Stimulated activated CD8-positive, alpha-beta memory T cell treated with anti-CD3 and anti-CD28 coated beads, Interleukin-4, amount 100 ng/mL, for 48 hours (primary cell): ENCODE measurements at regions not wholly inside any gene's neighbourhood (a gene's known extent, or its start where the extent isn't known, plus 50 kb on each side); places are given as distances from the start of the nearest gene placed in this dataset.

ENCODE experiments used
- DNase-seq: peaks from one replicate; pipeline ENCODE4 v3.0.0-alpha.2; 2020

GRCh38 chr13:81722456-81722855 is 1381.5 kb upstream of the SPRY2 start:
- DNase-seq = no peak

DNA sequence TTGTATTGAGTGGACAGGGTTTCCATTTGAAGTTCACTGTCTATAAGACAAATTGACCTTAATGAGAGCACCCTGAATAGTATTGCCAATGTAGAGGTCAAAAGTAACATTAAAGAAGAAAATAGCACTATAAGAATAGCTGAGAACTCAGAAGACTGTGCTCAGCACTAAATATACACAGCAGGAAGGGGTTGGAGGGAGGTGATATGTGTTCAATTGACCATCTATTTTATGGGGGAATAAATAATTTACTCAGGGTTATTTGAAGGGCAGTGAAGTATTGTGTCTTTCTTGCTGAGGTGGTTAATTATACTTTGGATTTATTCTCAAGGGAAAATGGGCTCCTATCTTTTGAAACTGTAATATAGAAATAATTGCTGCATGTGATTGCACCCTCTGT is 1380.5 kb upstream of the SPRY2 start:
- no peak for DNase-seq

- no peak for DNase-seq
Measured at GRCh38 chr13:81714513-81714912, 1373.6 kb upstream of the SPRY2 start.

DNA sequence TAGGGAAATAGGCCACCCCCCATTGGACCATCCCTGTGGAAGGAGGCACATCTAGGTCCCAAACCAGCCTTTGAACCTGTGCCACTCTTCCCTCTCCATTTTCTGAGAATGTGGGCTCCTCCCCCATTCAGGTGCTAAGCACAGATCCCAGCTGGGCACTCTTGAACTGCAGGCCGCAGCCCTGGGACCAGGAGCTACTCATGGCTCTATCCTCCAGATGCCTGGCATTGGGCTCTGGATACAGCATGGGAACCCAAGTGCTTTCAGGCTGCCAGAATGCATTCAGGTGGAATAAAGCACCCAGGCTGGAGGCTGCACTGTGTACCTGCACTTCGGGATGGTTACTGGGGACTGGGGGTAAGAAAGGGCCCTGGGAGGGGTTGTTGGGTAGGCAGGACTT is 1372.3 kb upstream of the SPRY2 start:
- no peak for DNase-seq

DNA sequence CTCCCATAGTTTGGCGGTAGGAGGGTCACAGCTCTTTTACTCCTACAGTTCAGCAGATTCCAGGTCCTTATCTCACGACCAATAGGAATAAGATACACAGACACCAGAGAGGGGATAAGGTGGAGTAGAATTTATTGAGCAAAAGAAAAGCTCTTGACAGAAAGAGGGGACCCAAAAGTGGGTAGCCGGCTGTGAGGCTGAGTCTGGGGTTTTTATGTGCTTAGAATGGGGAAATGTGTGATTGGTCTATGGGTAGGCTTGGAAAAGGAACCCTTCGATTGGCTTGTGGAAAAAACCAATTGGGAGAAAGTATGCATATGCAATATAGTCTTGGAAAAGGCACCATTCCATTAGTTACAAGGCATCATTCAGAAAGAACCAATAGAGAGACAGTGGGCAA is 1356.9 kb upstream of the SPRY2 start:
- DNase-seq = no peak

DNA sequence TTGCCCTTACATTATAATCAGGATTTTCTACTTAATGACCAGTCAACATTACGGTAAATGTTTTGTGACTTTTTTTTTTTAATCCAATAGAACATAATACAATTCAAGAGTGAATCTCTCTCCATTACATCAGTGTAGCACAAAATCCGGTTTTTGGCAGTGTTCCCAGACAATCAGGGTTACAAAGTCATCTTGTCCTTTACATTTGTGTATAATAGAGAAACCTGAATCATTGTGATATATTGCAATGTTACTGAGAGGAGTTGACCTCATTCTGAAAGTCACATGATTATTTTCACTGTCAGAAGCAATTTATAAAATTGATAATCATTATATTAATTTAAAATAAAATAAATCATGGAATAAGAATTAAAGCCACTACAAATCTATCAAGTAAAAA is 1346.0 kb upstream of the SPRY2 start:
- DNase-seq = no peak

DNA sequence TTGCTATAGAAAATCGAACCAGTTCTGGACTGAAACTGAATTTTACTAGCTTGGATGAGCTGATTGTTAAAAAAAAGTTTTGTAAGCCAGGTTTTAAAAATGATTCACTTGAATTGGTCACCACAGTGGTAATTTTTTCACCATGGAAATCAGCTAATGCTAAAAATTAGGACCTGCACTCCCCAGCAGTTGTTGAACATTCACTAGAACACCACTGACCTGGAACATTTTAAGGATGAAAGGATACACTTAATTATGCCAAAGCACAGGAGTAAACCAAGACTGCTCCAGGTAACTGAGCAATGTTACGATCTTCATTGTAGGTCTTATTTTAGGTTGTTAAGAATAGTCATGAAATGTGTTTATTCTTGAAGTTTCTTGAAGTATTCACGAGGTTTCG is 1342.6 kb upstream of the SPRY2 start:
- DNase-seq = no peak

DNA sequence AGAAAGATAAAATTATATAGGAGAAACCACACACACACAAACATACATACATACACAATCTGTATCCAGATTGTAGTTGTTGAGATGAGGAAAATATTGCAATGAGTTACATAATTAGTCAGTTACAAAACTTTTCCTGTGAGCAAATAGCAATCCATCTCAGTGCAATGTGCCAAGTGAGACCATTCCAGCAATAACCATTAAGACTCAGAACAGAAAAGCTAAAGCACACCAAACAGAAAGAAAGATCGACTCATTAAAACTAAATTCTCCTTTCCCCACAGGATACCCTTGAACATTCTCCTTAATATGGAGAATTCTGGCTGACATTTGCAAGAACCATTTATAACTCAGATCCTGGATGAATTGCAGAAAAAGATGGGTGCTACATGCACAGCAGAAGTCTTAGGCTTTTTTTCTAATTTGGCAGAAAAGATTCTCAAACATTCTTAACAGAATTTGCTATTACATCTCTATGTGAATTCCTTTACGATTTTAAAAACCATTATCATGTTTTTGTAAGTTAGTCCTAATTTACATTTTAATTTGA is 1341.2 kb upstream of the SPRY2 start:
- no peak for DNase-seq

DNA sequence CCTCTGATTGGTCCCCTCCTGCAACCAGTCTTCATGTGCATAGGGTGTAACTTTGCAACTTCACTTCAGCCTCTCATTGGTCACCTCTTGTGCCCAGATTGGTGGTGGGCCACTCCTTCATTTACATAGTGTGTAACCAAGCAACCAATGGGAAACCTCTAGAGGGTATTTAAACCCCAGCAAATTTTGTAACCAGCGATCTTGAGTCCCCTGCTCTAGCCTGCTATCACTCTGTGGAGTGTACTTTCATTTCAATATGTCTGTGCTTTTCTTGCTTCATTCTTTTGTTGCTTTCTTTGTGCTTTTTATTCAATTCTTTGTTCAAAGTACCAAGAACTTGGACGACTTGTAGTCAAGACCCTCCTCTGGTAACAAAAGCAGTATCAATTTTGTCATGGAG is 1336.9 kb upstream of the SPRY2 start:
- DNase-seq = no peak

- no peak for DNase-seq
Measured at GRCh38 chr13:81676008-81676407, 1335.1 kb upstream of the SPRY2 start.

GRCh38 chr13:81671064-81671463 is 1330.1 kb upstream of the SPRY2 start:
- no peak for DNase-seq

DNA sequence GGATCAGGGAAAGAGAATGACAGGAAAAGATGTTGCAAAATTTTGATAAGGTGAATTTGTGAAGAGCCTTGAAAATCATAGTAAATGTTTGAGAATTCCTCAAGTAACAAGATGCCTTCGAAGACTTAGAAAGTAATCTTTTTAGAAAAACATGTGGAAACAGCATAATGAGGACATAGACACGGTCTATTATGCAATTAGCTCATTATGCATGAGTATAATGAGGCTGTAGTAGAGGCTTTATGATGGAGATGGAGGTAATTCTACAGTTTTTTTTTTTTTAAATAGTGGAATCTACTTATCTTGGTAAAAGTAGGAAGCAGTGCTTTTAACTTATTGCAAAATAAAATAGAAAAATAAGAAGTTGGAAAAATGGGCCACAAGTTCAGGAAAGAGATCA is 1329.1 kb upstream of the SPRY2 start:
- DNase-seq = no peak

DNA sequence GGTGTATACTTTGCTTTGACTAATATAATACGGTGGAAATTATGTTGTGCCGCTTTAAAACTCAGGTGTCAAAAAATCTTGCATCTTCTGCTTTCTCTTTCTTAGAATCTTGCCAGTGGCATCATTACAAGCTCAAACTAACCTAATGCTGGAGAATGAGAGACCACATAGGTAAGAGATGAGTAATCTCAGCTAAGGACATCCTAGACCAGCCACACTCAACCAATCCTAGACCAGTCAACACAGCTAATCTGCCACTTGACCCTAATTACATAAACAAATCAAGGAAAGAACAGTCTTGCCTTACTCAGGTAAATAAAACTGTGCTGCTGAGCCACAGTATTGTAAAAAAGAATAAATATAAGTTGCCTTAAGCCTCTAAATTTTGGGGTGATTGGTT is 1323.9 kb upstream of the SPRY2 start:
- no peak for DNase-seq

DNA sequence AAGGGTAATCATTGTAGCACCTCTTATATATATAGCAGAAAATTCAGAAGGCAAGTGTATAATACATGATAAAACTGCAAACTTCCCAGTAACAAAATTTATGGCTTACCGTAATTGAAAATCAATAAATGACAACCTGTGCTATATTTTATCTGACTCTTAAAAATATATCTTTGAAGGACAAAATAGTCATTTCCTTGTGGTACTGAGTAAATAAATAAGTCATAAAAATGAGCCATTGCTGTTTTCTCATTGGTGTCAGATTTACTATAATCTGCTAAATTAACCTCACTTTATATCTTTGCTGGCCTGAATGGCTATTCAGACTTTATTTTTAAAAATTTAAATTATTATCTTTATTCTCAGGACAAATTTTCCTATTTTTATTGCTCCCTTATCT is 1319.1 kb upstream of the SPRY2 start:
- no peak for DNase-seq

DNA sequence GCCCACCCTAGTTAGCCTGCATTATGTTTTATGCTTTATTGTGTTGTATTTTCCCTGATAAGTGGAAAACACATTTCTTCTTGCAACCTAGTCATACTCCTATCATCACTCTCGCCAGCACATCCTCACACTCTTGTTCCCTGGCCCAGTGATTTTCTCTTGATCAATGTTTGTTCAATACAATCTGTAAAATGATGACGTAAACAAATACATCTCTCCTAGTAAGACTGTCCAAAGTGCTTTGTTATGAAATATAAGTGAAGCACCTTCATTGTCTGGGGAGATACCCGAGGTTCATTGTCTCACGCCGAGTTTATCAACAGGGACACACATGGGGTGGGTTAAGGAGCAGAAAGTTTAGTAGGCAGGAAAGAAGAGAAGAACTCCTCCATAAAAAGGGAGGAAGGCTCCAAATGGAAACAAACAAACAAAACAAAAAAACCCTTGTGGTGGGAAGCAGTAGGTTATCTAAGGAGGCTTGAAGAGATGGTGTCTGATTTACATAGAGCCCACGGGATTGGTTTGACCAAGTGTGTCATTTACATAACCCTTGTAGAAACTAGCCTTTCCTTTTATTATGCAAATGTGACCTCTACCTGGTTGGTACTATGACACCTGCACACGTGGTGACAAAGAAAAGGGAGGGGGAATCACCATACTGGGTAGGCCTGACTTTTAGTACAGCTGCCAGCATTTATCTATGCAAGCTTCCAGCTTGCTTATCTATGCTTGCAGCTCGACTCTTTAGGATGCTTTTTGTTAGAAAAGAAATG is 1317.9 kb upstream of the SPRY2 start:
- DNase-seq = no peak

DNA sequence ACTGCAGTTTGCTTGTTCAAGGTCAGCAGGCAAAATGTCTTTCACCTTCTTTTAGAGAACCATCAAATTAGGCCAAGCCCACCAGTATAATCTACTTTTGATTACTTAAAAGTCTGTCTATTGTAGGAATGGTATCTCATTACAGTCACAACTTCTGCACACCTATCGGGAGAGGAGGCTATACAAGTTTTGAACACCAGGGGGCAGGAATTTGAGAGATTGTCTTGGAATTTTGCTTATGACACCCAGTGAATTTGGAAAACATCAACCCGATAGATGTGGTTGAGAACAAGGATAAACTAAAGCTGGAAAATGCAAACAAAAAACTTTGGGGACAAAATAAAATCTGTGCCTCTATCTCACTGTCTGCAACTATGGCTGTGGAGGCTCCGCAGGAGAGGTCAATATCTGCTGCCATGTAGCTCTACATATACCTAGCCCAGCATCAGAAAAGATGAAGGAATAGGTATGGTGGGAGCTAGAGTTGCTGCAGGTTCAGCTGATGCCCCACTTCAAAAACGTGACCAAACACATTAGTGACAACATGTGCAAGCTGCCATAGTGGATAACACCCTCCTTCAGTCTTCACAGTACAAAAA is 1299.2 kb upstream of the SPRY2 start:
- DNase-seq = no peak

GRCh38 chr13:81637457-81637856 is 1296.5 kb upstream of the SPRY2 start:
- no peak for DNase-seq

- no peak for DNase-seq
Measured at GRCh38 chr13:81636120-81636519, 1295.2 kb upstream of the SPRY2 start.

DNA sequence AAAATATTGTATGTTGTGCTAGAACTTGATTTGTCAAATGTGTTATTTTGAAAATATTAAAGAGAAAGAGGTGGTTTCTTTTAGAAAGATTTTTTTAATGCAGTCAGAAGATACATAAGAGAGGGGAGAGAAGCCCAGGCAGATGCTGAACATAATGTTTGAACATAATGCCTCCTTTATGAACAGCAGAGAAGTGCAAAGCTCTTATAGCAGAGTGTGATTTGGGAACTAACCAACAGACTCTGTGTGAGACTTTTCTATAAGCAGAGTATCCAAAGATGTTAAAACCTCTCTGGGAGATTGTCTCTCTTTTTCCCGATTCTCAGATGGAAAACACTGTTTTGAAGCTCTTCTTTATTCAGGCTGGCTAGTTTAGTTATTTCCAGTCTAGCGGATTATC is 1274.1 kb upstream of the SPRY2 start:
- no peak for DNase-seq

GRCh38 chr13:81610644-81611043 is 1269.7 kb upstream of the SPRY2 start:
- no peak for DNase-seq

- DNase-seq = no peak
Measured at GRCh38 chr13:81609335-81609734, 1268.4 kb upstream of the SPRY2 start.

GRCh38 chr13:81606074-81606473 is 1265.1 kb upstream of the SPRY2 start:
- DNase-seq = no peak

- no peak for DNase-seq
Measured at GRCh38 chr13:81602241-81602640, 1261.3 kb upstream of the SPRY2 start.

DNA sequence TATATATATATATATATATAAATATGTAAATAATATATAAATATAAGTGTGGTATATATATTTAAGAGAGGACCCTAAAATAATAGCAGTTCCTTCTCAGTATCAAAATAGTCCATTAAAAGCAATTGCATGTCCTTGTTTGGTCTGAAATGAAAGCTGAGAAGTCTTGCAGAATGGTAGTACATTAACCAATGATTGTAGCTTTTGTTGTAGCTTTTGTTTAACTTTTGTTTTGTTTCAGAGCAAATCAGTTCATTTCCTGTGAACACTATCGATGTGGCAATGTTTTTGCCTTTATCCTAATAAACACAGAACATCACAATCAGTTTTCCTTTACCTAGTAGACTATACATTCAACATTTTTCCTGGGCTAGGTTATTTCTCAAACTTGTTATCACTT is 1256.2 kb upstream of the SPRY2 start:
- DNase-seq = no peak
